Stimulated activated CD4-positive, alpha-beta T cell treated with anti-CD3 and anti-CD28 coated beads, Interleukin-4, amount 100 ng/mL, for 48 hours (primary cell): ENCODE measurements at regions not wholly inside any gene's neighbourhood (a gene's known extent, or its start where the extent isn't known, plus 50 kb on each side); places are given as distances from the start of the nearest gene placed in this dataset.

ENCODE experiments used
- DNase-seq, 2 donors: peaks; one replicate each; pipeline ENCODE4 v3.0.0-alpha.2; 2020; ENCODE audit warnings: low read depth in 2 of 2

DNA sequence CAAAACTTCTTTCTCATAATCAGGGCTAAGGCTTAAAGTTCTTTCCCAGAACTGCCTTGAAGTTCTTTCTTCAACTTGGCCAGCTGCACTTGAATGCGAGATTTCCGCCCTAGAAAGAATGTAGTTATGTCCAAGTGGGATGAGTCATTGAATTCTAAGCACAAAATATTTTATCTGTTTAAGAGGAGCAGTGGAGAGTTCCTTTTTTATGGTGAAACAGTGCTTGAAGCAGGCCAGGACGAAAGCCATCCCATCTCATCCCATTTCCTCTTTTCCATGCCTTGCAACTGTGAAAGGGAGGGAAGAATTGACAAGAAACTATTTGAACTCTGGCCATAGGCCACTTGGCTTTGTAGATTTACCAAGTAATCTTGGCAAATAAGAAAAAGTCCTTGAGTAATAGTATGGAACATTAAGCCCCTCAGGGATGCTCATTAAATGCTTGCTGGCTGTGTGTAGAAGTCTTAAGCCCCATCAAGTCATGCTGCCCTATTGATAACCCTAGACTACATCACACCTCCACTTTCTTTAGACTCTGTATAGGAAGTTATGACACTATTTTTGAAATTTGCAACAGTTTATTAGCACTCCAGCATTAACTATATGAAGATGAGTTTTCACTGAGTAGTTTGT is 174.5 kb downstream of the KCTD12 start:
- DNase-seq, result no peak

GRCh38 chr13:76709851-76710250 is 176.4 kb downstream of the KCTD12 start:
- DNase-seq, result no peak

GRCh38 chr13:76708138-76708688 is 178.0 kb downstream of the KCTD12 start:
- no peak for DNase-seq

DNA sequence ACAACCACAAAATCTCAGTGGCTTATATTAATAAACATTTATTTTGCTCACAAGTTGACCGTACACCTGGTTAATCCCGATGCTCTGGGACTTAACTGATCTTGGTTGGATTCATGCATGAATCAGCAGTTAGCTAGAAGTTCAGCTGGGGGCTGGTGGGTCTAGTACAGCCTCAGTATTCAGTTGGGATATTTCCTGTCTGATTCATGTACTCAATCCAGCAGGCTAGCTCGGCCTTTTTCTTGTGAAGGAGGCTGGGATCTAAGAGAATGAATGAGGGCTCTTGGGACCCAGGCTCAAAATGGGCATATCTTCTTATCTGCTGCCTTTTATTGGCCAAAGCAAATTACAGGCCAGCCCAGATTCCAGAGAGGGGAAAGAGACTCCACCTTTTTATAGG is 178.8 kb downstream of the KCTD12 start:
- no peak for DNase-seq

- no peak for DNase-seq
Measured at GRCh38 chr13:76703621-76704288, 182.4 kb downstream of the KCTD12 start.

GRCh38 chr13:76703216-76703615 is 183.0 kb downstream of the KCTD12 start:
- DNase-seq, result no peak

DNA sequence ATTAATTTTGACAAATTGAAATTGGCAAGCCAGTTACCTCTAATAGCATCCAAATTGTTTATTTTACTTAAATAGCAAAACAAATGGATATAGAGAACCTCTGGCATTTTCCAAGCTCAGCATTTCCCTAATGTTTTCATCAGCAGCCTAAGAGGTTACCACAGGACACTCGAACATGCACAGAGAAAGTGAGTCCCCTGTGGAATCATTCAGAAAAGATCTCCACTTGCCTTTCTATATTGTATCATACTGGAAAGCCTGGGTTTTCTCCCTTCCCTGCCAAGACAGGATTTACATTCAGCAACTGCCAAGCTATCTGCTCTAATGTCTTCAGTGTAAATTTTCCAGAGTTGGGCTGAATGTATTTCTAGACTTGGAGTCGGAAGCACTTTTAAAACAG is 188.9 kb downstream of the KCTD12 start:
- no peak for DNase-seq

DNA sequence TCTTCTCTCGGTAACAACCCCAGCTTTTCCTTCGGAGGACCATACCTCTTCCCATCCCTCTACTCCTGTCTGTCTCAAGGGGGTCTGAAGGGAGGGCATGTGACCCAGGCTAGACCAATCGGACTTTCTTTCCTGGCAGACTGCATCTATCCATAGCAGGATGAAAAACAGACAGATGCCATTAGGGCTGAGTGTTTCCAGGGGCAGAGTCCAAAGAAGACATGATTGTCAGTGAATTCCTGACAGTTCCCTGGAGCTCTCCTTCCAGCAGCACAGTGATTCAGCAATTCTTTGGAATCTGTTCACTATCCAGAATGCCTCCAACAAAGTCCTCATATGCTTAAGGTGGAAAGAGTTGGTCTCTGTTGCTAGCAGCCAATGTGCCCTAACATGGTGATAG is 189.8 kb downstream of the KCTD12 start:
- DNase-seq, result no peak

- no peak for DNase-seq
Measured at GRCh38 chr13:76693086-76693485, 193.1 kb downstream of the KCTD12 start.

DNA sequence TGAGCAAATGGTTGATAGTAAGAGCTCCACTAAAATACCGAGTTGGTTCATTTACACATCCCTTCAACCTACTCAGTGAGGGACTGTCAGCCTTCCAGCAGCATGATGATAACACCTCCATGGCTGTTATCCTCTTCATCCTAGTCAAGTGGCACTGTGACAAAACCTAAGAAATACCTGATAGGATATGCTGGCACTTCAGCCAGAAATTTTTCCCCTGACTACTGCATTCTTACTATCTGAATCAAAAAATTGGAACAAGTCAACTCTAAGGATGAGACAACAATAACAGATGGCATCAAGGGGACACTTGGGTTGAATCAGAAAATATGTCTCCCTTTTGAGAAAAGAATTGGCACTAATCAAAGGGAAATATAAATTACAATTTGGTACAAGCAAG is 193.9 kb downstream of the KCTD12 start:
- DNase-seq, result no peak

DNA sequence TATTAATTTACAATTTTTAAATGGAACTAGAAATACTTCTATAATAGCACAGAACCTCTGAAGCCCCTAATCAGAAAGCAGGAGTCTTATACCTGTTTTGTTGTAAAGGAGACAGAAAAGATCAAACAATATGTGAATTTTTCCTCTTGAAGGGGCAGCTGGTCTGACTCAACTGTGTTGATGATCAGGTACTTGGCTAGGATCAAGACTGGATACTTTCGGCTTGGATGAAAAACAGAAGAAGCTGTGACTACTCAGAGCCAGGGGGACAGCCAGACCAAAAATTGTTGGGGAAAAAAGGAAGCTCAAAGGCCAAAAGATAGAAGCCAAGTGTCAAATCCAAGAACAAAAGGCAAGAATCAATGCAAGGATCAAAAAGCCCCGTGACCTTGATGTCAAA is 195.6 kb downstream of the KCTD12 start:
- DNase-seq, result no peak

DNA sequence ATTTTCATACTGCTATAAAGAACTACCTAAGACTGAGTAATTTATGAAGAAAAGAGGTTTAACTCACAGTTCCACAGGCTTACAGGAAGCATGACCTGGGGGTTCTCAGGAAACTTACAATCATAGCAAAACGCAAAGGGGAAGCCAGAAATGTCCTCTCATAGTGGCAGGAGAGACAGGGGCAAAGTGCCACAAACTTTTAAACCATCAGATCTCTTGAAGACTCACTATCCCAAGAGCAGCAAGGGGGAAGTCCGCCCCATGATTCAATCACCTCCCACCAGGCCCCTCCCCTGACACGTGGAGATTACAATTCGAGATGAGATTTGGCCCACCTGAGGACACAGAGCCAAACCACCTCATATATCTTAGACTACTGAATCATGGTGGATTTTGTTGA is 198.7 kb downstream of the KCTD12 start:
- DNase-seq, result no peak

DNA sequence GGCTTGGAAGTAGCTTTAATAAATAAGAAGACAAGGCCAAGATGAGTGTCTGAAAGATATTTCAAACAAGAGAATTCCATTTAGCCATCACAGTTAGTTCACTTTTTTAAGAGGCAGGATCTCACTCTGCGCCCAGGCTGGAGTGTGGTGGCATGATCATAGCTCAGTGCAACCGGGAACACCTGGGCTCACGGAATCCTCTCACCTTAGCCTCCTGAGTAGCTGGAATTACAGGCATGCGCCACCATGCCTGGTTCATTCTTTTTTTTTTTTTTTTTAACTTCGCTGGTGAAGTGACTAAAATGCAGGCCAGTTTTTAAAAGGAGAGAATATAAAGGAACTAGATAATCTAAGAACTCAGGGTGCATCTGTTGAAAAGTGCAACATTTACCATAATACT is 200.3 kb downstream of the KCTD12 start:
- DNase-seq, result no peak

- DNase-seq, result no peak
Measured at GRCh38 chr13:76684336-76684735, 201.9 kb downstream of the KCTD12 start.

GRCh38 chr13:76683854-76684253 is 202.4 kb downstream of the KCTD12 start:
- no peak for DNase-seq

- no peak for DNase-seq
Measured at GRCh38 chr13:76683168-76683567, 203.0 kb downstream of the KCTD12 start.

- DNase-seq, result no peak
Measured at GRCh38 chr13:76680112-76680511, 206.1 kb downstream of the KCTD12 start.

DNA sequence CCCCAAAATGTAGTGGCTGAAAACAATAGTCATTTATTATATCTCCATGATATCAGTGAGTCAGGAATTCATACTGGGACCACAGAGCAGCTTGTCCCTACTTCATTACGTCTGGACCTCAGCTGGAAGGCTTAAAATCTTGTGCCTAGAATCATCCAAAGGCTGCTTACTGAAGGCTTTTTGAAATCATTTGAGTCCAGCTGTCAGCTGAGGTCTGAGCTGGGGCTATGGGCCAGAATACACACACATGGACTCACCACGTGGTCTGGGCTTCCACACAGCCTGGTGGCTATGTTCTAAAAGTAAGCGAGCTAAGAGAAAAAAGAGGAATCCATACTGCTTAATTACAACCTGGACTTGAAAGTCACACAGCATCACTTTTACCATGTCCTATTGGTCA is 209.2 kb downstream of the KCTD12 start:
- DNase-seq, result no peak

DNA sequence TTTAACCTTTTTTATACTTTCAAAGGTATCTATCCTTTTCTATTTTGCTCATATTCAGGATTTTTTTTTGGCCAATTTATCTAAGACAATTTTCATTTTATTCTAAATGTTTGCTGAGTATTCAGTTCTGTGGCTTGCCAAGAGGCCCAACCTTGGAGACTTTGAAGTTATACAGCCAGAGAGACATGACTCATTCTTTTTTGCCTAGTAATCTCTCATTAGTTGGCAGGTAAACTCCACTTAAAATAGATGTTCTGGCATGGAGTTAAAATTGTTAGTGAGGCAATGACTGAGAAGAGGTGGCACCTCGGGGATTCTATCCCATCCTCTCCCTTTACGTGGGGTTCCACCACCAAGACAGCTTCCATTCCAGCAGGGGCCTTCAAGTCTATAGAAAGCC is 213.8 kb downstream of the KCTD12 start:
- no peak for DNase-seq

- DNase-seq, result no peak
Measured at GRCh38 chr13:76668716-76669115, 217.5 kb downstream of the KCTD12 start.

GRCh38 chr13:76668141-76668540 is 218.1 kb downstream of the KCTD12 start:
- DNase-seq, result no peak

DNA sequence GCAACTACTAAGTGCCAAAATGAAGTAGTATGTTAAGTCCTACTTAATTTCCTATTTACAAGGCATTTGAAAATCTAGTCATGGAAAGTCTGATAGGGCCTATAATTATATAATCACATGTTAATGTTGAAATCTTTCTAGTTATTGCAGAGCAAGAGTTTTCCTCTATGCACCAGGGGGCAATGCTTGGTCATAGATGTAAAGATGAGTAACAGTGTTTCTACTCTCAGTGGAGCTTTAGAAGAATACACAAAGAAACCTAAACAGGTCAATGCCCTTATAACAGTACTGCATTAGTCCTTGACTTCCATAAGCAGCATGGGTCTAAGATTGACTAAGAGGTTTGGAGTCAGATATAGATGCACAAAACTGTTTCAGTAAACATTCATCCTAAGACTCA is 218.7 kb downstream of the KCTD12 start:
- no peak for DNase-seq

DNA sequence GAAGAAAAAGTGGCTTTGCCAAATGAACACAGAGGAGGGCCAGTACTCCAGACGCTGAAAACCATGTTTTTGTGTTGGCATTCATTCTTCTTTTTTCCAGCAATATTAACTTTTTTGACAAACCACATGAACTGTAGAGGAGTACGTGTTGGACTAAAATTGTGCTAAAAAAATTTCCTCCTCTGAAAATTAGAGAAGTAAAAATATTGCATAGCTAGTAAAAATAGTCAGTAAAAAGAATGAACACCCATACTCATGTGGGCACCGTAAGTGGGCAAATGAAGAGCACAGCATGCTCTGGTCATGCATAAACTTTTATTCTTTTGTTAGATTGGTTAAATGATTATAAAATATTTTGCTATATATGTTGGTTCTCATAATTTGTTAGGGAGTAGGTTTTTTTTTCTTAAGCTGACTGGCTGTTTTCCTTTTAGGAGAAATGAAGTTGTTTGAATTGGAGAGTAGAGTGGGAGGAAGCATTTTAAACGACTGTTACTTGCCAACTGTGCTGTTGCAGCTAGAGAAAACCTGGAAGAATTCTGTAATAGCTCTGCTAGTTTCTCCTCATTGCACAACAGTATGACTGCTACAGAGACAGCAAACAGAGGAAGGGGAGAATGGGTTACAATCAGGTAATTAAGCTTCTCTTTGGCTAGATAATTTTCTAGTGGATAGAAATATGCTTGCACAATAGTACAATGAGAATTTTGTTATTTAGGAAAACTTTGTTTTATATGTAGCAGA is 222.4 kb downstream of the KCTD12 start:
- DNase-seq, result no peak
